ENCODE measurements at regions not wholly inside any gene's neighbourhood (a gene's known extent, or its start where the extent isn't known, plus 50 kb on each side); places are given as distances from the start of the nearest gene placed in this dataset.

- Histone ChIP-seq H3K9me3 (ENCODE audit: control insufficient read depth, low read length) (no peaks in the 10 kb centered on the region), H3K27ac (ENCODE audit: low read depth, low read length, severe bottlenecking) (no peak overlapping the region), H3K36me3 (ENCODE audit: control insufficient read depth, insufficient read depth, low read length) (no peaks in the 10 kb centered on the region), H3K4me3 (ENCODE audit: extremely low read depth, insufficient read depth, low read length, poor library complexity, severe bottlenecking) (no peak overlapping the region), H3K4me1 (ENCODE audit: control insufficient read depth, insufficient read depth, low read length, poor library complexity, severe bottlenecking) (no peaks in the 10 kb centered on the region)
These were observed 655.9 kb upstream of the ARGLU1 start for GRCh38 chr13:107223867-107224266.

GRCh38 chr13:107222597-107222996, 654.7 kb upstream of the ARGLU1 start:
- H3K4me3 ChIP-seq (ENCODE audit: extremely low read depth, insufficient read depth, low read length, poor library complexity, severe bottlenecking) = no peak overlapping the region
- H3K27ac ChIP-seq (ENCODE audit: low read depth, low read length, severe bottlenecking) = no peak overlapping the region
- 83 to 100% methylated on average over 1 of the region's 3 CpGs for WGBS, 2 experiments (ENCODE audit: insufficient coverage in 2 of 2)
- no peaks in the 10 kb centered on the region for H3K36me3 ChIP-seq (ENCODE audit: control insufficient read depth, insufficient read depth, low read length)
- no peaks in the 10 kb centered on the region for H3K4me1 ChIP-seq (ENCODE audit: control insufficient read depth, insufficient read depth, low read length, poor library complexity, severe bottlenecking)
- H3K9me3 ChIP-seq (ENCODE audit: control insufficient read depth, low read length) = no peaks in the 10 kb centered on the region

GRCh38 chr13:107220245-107220644, 652.3 kb upstream of the ARGLU1 start:
- 100% methylated on average over 1 of the region's 2 CpGs; no CpG with 5 or more reads in 1 of the 2 experiments for WGBS, 2 experiments (ENCODE audit: insufficient coverage in 2 of 2)
- Histone ChIP-seq H3K36me3 (ENCODE audit: control insufficient read depth, insufficient read depth, low read length) (no peaks in the 10 kb centered on the region), H3K4me3 (ENCODE audit: extremely low read depth, insufficient read depth, low read length, poor library complexity, severe bottlenecking) (no peak overlapping the region), H3K27ac (ENCODE audit: low read depth, low read length, severe bottlenecking) (no peak overlapping the region), H3K9me3 (ENCODE audit: control insufficient read depth, low read length) (no peaks in the 10 kb centered on the region), H3K4me1 (ENCODE audit: control insufficient read depth, insufficient read depth, low read length, poor library complexity, severe bottlenecking) (no peaks in the 10 kb centered on the region)

- H3K36me3 ChIP-seq (ENCODE audit: control insufficient read depth, insufficient read depth, low read length) = no peaks in the 10 kb centered on the region
- H3K4me1 ChIP-seq (ENCODE audit: control insufficient read depth, insufficient read depth, low read length, poor library complexity, severe bottlenecking) = no peaks in the 10 kb centered on the region
- WGBS, 2 experiments (ENCODE audit: insufficient coverage in 2 of 2) = 91 to 94% methylated on average over 3 to 6 of the region's 6 CpGs
- no peak overlapping the region for H3K27ac ChIP-seq (ENCODE audit: low read depth, low read length, severe bottlenecking)
- H3K4me3 ChIP-seq (ENCODE audit: extremely low read depth, insufficient read depth, low read length, poor library complexity, severe bottlenecking) = no peak overlapping the region
- H3K9me3 ChIP-seq (ENCODE audit: control insufficient read depth, low read length) = no peaks in the 10 kb centered on the region
These were observed 649.3 kb upstream of the ARGLU1 start for GRCh38 chr13:107217251-107217650.

GRCh38 chr13:107216046-107216755, 648.3 kb upstream of the ARGLU1 start:
- no peak overlapping the region for H3K4me3 ChIP-seq (ENCODE audit: extremely low read depth, insufficient read depth, low read length, poor library complexity, severe bottlenecking)
- no peak overlapping the region for H3K27ac ChIP-seq (ENCODE audit: low read depth, low read length, severe bottlenecking)
- H3K9me3 ChIP-seq (ENCODE audit: control insufficient read depth, low read length) = no peaks in the 10 kb centered on the region
- no peaks in the 10 kb centered on the region for H3K4me1 ChIP-seq (ENCODE audit: control insufficient read depth, insufficient read depth, low read length, poor library complexity, severe bottlenecking)
- no peaks in the 10 kb centered on the region for H3K36me3 ChIP-seq (ENCODE audit: control insufficient read depth, insufficient read depth, low read length)
- 92 to 93% methylated on average over 10 to 11 of the region's 11 CpGs for WGBS, 2 experiments (ENCODE audit: insufficient coverage in 2 of 2)

- Histone ChIP-seq H3K27ac (ENCODE audit: low read depth, low read length, severe bottlenecking) (no peak overlapping the region), H3K9me3 (ENCODE audit: control insufficient read depth, low read length) (no peaks in the 10 kb centered on the region), H3K36me3 (ENCODE audit: control insufficient read depth, insufficient read depth, low read length) (no peaks in the 10 kb centered on the region), H3K4me3 (ENCODE audit: extremely low read depth, insufficient read depth, low read length, poor library complexity, severe bottlenecking) (no peak overlapping the region), H3K4me1 (ENCODE audit: control insufficient read depth, insufficient read depth, low read length, poor library complexity, severe bottlenecking) (peaks cover 6% of the 10 kb centered on the region)
- 11 to 14% methylated on average over 6 to 7 of the region's 8 CpGs for WGBS, 2 experiments (ENCODE audit: insufficient coverage in 2 of 2)
These were observed 643.1 kb upstream of the ARGLU1 start for GRCh38 chr13:107211073-107211472.

GRCh38 chr13:107210723-107211030, 642.7 kb upstream of the ARGLU1 start:
- Histone ChIP-seq H3K9me3 (ENCODE audit: control insufficient read depth, low read length) (no peaks in the 10 kb centered on the region), H3K36me3 (ENCODE audit: control insufficient read depth, insufficient read depth, low read length) (no peaks in the 10 kb centered on the region), H3K4me3 (ENCODE audit: extremely low read depth, insufficient read depth, low read length, poor library complexity, severe bottlenecking) (no peak overlapping the region), H3K4me1 (ENCODE audit: control insufficient read depth, insufficient read depth, low read length, poor library complexity, severe bottlenecking) (peaks cover 6% of the 10 kb centered on the region), H3K27ac (ENCODE audit: low read depth, low read length, severe bottlenecking) (no peak overlapping the region)
- 86 to 87% methylated on average over 5 to 7 of the region's 7 CpGs for WGBS, 2 experiments (ENCODE audit: insufficient coverage in 2 of 2)

GRCh38 chr13:107209824-107210722, 642.1 kb upstream of the ARGLU1 start:
- 96 to 99% methylated on average over 8 of the region's 11 CpGs for WGBS, 2 experiments (ENCODE audit: insufficient coverage in 2 of 2)
- Histone ChIP-seq H3K4me1 (ENCODE audit: control insufficient read depth, insufficient read depth, low read length, poor library complexity, severe bottlenecking) (peaks cover 6% of the 10 kb centered on the region), H3K36me3 (ENCODE audit: control insufficient read depth, insufficient read depth, low read length) (no peaks in the 10 kb centered on the region), H3K4me3 (ENCODE audit: extremely low read depth, insufficient read depth, low read length, poor library complexity, severe bottlenecking) (no peak overlapping the region), H3K27ac (ENCODE audit: low read depth, low read length, severe bottlenecking) (no peak overlapping the region), H3K9me3 (ENCODE audit: control insufficient read depth, low read length) (no peaks in the 10 kb centered on the region)

- Histone ChIP-seq H3K27ac (ENCODE audit: low read depth, low read length, severe bottlenecking) (no peak overlapping the region), H3K36me3 (ENCODE audit: control insufficient read depth, insufficient read depth, low read length) (no peaks in the 10 kb centered on the region), H3K4me3 (ENCODE audit: extremely low read depth, insufficient read depth, low read length, poor library complexity, severe bottlenecking) (no peak overlapping the region), H3K9me3 (ENCODE audit: control insufficient read depth, low read length) (no peaks in the 10 kb centered on the region), H3K4me1 (ENCODE audit: control insufficient read depth, insufficient read depth, low read length, poor library complexity, severe bottlenecking) (peaks cover 6% of the 10 kb centered on the region)
- 94 to 96% methylated on average over 2 to 4 of the region's 4 CpGs for WGBS, 2 experiments (ENCODE audit: insufficient coverage in 2 of 2)
These were observed 641.0 kb upstream of the ARGLU1 start for GRCh38 chr13:107208889-107209288.

GRCh38 chr13:107205318-107206104, 637.6 kb upstream of the ARGLU1 start:
- H3K36me3 ChIP-seq (ENCODE audit: control insufficient read depth, insufficient read depth, low read length) = no peaks in the 10 kb centered on the region
- no peak overlapping the region for H3K4me3 ChIP-seq (ENCODE audit: extremely low read depth, insufficient read depth, low read length, poor library complexity, severe bottlenecking)
- no peak overlapping the region for H3K27ac ChIP-seq (ENCODE audit: low read depth, low read length, severe bottlenecking)
- peaks cover 10% of the 10 kb centered on the region for H3K4me1 ChIP-seq (ENCODE audit: control insufficient read depth, insufficient read depth, low read length, poor library complexity, severe bottlenecking)
- no peaks in the 10 kb centered on the region for H3K9me3 ChIP-seq (ENCODE audit: control insufficient read depth, low read length)
- WGBS, 2 experiments (ENCODE audit: insufficient coverage in 2 of 2) = 18 to 23% methylated on average over 5 to 6 of the region's 16 CpGs

Data from mesodermal cell (in vitro differentiated cells).